ENCODE measurements at regions not wholly inside any gene's neighbourhood (a gene's known extent, or its start where the extent isn't known, plus 50 kb on each side); places are given as distances from the start of the nearest gene placed in this dataset.

DNA sequence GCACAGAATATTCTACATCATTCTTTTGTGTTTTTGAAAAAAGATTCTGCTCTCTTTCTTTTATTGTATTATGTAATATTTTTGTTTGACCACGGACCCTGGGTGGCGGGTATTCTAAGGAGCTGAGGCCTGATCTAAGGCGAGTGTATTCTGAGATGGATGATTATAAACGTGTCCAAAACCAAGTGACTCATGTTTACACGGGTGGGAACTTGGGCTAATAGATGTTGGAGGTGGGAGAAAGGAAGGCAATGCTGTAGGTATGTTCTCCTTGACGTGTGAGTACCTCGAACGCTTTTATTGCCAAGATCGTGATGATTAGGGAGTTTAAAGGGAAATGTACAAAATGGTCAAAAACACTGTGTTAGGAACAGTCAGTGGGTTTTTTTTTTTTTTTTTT is 188.9 kb upstream of the FAT1 start:
- TF ChIP-seq GATA3 (IDR thresholded peaks at IDR 0.05; ENCODE audit: low read depth, low read length) (no peak), GATA2 (IDR thresholded peaks at IDR 0.05; ENCODE audit: low read depth, low read length) (no peak)

DNA sequence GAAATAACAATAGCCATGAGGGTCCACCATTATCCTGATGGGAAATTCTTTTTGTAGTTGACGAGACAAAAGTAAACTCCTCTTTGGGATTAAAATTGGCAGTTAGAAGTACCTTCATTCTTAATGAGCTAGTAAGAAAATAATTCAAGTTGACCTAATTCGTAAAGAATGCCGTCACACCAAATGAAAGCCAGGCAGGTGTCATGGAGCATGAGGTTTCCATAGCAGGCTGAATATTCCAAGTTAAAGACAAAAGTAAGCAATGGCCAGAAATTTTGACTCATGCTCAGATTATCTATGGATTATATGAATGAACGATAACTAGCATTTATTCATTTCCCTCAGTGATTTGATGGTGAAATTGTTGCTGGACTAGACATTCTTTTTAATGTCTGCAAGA is 192.2 kb upstream of the FAT1 start:
- TF ChIP-seq GATA3 (IDR thresholded peaks at IDR 0.05; ENCODE audit: low read depth, low read length) (no peak), GATA2 (IDR thresholded peaks at IDR 0.05; ENCODE audit: low read depth, low read length) (no peak)

DNA sequence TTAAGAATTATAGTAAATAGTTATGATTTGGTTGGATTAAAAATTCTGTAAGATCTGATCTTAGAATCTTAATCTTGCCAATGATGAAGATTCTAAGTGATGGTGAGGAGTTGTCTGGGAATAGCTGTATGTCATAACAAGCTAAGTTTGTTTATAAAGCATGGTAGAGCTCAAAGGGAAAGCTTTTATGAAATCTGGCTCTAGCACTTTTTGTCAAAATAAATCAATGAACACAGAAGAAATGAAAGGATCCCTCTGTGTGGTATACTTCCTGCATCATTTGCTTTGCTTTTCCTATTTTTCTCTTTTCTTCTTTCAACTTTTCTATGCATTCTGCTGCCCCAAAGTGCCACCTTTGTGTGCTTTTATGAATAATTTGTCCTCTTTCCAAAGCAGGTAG is 193.5 kb upstream of the FAT1 start:
- TF ChIP-seq GATA3 (IDR thresholded peaks at IDR 0.05; ENCODE audit: low read depth, low read length) (no peak), GATA2 (IDR thresholded peaks at IDR 0.05; ENCODE audit: low read depth, low read length) (no peak)

DNA sequence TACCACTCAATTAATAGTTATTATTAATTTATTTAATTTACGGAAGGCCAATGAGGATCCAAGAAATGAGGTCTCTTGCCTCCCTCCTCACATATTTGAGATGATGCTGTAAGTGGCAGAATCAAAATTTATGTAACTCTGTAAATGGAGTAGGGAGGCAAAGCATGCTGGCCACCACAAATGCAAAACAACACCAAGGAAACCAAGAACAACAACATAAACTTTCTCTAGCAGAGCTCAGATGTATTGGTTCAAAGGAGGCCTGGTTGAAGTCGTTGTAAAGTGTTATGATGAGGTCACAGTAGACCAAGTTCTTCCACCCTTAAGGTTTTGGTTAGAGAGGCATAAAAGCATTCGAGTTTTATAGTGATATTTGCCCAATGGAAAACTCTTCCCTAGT is 194.8 kb upstream of the FAT1 start:
- TF ChIP-seq GATA2 (IDR thresholded peaks at IDR 0.05; ENCODE audit: low read depth, low read length) (no peak), GATA3 (IDR thresholded peaks at IDR 0.05; ENCODE audit: low read depth, low read length) (no peak)

DNA sequence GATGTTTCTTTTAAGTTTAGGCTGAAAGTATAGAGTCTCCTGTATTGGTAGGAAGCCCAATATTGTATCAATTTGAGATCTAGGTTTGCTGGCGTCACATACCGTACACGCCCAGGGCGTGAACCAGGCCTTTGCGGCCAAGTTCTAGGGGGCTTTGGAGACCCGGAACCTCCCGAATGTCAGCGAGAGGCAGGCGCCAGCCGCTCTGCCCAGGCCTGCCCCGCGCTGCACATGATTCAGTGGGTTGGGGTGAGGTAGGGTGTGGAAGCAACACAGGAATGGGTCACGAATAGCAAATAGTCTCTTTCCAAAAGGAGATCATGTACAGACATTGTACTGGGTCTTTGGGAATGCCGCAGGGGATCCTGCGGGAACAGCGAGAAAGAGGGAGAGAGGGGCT is 195.7 kb upstream of the FAT1 start:
- TF ChIP-seq GATA3 (IDR thresholded peaks at IDR 0.05; ENCODE audit: low read depth, low read length) (no peak), GATA2 (IDR thresholded peaks at IDR 0.05; ENCODE audit: low read depth, low read length) (no peak)

DNA sequence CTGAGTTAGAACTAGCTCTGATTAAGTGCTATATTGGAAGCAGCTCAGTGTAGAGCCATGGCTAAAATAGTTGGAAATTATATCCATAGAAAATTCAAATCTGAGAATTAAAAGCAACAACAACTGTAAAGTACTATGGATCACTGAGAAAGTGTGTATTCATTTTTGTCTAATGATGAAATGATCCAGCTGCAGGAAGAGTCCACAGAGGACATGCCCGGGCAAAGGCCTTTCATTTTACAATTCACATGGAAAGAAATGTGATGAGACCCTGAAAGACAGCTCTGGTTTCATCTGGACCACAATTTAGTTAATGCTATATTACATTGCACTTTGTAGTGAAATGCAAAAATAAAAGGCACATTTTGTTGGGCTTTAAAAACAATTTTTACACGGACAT is 196.8 kb upstream of the FAT1 start:
- TF ChIP-seq GATA2 (IDR thresholded peaks at IDR 0.05; ENCODE audit: low read depth, low read length) (no peak), GATA3 (IDR thresholded peaks at IDR 0.05; ENCODE audit: low read depth, low read length) (no peak)

DNA sequence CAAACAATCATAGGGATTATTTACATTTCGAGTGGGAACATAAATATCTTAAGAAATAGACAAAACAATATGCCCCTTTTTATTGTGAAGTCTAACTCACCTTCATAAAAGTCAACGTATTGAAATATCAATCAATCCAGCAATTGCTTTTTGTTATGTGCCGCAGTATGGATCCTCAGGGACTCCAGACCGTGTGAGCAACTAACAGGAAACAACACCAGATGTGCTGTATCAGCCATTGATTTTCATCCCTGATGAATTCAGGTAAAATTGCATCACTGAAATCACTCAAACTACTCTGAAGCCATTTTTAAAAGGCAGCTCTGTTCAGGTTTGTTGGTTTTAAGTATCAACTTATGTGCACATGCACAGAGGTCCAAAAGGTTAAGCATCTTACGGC is 197.3 kb upstream of the FAT1 start:
- TF ChIP-seq GATA2 (IDR thresholded peaks at IDR 0.05; ENCODE audit: low read depth, low read length): no peak
- TF ChIP-seq GATA3 (IDR thresholded peaks at IDR 0.05; ENCODE audit: low read depth, low read length): no peak

DNA sequence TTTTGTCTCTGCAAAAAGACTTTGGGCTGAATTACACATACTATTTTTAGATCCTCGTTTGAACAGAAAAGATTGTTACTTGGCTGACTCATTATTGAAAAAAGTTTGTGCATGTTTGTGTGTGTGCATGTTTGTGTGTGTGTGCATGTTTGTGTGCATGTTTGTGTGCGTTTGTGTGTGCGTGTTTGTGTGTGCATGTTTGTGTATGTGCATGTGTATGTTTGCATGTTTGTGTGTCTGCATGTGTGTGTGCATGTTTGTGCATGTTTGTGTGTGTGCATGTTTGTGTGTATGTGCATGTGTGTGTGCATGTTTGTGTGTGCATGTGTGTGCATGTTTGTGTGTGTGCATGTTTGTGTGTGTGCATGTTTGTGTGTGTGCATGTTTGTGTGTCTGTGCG is 201.1 kb upstream of the FAT1 start:
- no peak for TF ChIP-seq GATA2 (IDR thresholded peaks at IDR 0.05; ENCODE audit: low read depth, low read length)
- TF ChIP-seq GATA3 (IDR thresholded peaks at IDR 0.05; ENCODE audit: low read depth, low read length): no peak

DNA sequence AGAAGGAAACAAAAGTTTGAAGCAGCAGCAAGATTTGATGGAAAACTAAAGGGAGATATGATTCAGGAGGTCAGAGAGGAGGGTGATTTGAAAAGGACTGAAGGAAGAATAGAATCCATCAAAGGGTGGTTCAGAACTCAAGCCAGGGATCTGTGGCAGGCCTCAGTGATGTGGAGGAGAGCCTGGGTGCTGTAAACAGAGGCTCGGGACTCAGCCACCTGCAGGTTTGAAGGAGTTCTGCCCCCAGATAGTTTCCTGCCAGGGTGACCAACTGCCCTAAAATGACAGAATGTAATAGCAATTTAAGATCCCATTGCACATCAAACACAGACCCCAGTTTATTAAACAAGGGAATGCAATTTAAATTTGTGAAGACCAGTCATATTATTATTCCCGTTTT is 204.0 kb upstream of the FAT1 start:
- TF ChIP-seq GATA2 (IDR thresholded peaks at IDR 0.05; ENCODE audit: low read depth, low read length) (no peak), GATA3 (IDR thresholded peaks at IDR 0.05; ENCODE audit: low read depth, low read length) (no peak)

DNA sequence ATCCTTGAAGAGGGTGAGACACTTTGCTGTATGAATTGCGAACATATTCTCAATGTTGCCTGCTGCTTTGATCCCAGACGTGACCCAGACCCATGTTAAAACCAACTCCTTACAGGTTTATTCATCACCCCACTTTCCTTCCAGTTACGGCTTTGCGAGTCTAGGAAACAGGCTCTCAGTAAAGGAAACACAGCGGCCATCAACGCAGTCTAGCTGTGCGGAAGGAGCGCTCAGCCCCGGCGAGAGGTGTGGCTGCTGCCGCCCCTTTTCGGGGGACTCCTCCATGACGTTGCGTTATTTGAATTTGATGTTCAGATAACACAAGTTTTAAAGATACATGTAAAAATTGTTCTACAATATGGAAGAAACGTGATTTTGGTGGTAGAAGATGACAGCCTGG is 206.4 kb upstream of the FAT1 start:
- TF ChIP-seq GATA2 (IDR thresholded peaks at IDR 0.05; ENCODE audit: low read depth, low read length) (no peak), GATA3 (IDR thresholded peaks at IDR 0.05; ENCODE audit: low read depth, low read length) (no peak)

DNA sequence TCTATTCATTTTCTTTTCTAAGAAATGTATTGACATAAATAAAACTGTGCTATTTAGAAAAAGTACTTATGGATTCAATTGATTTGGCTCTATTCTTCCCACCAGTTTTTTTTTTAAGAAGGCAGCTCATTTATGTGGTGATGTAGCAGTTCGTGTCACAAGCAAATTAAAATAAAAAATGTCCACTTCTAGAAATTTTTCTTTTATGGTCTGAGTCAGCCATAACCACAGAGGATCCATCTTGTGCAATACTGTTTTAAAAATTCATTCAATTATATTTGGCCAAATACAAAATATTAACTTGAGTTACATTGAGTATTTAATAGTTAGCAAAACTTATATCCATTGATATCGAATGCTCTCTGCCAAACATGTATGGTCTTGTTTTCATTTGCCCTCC is 207.9 kb upstream of the FAT1 start:
- TF ChIP-seq GATA2 (IDR thresholded peaks at IDR 0.05; ENCODE audit: low read depth, low read length) (no peak), GATA3 (IDR thresholded peaks at IDR 0.05; ENCODE audit: low read depth, low read length) (no peak)

DNA sequence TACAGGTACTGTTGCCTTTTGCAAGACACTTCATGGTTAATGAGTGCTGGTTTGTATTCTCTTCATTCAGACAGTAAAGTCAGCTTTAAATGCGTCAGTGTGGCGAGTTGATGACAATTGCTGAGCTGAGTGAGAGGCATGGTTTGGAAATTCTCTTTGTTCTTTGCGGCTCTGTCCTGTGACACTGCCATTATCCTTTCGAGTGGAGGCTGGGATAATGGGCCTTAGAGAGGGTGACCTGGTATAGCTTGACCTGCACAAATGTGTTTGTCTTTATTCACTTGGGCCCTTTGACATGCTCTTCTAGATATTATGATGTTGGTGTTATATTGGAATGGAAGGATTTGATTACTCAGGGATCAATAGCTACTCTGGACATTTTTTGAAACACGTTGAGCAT is 208.5 kb upstream of the FAT1 start:
- TF ChIP-seq GATA2 (IDR thresholded peaks at IDR 0.05; ENCODE audit: low read depth, low read length) (no peak), GATA3 (IDR thresholded peaks at IDR 0.05; ENCODE audit: low read depth, low read length) (no peak)

DNA sequence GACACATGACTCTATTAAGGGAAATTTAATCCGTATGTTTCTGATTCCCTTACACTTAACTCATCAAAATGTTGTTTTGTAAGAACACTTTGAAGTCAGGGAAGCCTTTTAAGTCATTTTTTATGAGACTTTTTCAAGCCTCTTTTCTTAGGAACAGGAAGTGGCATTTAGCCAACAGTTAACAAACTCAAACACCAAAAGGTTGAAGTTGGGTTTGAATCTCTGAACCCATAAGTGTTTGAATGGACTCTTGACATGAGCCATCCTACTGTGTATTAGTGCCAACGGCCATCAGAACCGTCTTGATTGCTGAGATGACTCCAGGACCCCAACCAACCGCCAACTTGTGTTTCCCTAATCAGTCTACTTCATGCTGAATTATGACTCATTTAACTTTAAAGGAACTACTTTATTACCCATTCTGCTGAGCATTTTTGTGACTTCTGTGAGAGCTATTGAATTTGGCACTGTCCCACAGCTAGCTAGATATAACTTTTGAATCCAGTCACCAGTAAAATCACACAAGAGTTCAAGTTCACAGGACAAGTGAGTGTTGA is 209.1 kb upstream of the FAT1 start:
- no peak for TF ChIP-seq GATA3 (IDR thresholded peaks at IDR 0.05; ENCODE audit: low read depth, low read length)
- TF ChIP-seq GATA2 (IDR thresholded peaks at IDR 0.05; ENCODE audit: low read depth, low read length): no peak

DNA sequence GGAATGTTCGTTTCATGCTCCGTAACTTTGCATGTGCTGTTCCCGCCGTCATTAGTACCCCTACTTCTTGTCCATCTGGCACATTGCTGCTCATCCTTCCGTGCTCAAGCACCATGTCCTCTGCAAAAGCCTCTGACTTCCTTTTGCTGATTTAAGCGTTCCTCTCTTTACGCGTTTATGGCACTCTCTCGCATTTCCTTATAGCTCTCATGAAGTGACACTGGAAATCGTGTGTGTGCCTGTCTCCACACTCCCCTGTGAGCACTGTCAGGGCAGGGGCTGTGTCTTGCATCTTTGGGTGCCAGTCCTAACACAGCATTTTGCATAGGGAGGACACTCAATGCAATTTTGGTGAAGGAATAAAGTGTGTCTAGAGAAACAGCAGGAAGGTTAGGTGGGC is 210.6 kb upstream of the FAT1 start:
- no peak for TF ChIP-seq GATA3 (IDR thresholded peaks at IDR 0.05; ENCODE audit: low read depth, low read length)
- TF ChIP-seq GATA2 (IDR thresholded peaks at IDR 0.05; ENCODE audit: low read depth, low read length): no peak

DNA sequence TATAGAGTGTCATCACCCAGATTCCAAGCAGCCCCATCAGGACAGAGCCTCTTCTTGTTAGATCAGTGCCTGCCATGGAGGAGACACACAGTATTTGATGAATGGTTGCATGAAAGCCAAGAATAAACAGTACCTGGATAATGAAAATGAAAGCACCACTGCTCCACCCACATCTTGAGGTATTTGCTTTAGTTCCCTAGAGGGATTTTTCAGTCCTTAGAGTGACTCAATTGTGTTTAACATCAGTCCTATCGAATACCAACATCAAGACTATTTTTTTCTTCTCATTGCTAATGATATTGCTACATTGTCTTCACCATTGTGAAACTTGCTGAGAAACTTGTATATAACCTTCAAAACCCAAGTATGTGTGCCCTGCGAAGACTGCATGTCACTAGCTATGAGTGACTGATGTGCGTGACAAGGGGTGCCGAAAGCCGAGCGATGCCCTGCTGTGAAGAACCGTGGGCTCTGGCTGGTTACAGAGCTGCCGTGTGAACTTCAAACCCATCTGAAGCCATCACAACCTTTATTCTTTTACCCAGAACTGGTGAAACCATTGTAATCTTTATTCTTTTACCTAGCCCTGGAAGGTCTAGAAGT is 211.3 kb upstream of the FAT1 start:
- TF ChIP-seq GATA3 (IDR thresholded peaks at IDR 0.05; ENCODE audit: low read depth, low read length): no peak
- no peak for TF ChIP-seq GATA2 (IDR thresholded peaks at IDR 0.05; ENCODE audit: low read depth, low read length)

DNA sequence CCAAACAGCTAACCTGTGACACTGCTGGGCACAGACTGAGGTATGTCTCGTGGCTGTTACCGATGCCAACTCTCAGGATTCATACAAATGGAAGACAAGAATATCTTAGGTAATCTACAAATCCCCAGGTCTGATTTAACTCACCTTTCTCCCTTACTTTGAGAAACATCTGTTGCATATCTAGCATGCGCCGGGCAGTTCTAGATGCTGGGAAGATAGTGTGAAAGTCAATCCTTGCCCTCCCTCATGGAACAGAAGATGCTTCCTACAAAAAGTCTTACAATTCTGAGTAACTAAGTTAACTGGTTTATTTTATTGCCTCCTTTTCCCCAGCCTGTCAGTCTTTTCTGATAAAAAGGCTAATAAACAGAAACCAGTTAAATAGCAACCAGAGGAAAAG is 212.2 kb upstream of the FAT1 start:
- TF ChIP-seq GATA3 (IDR thresholded peaks at IDR 0.05; ENCODE audit: low read depth, low read length): no peak
